Astrocyte (in vitro differentiated cells and primary cell): ENCODE measurements at regions not wholly inside any gene's neighbourhood (a gene's known extent, or its start where the extent isn't known, plus 50 kb on each side); places are given as distances from the start of the nearest gene placed in this dataset.

ENCODE experiments used
- DNase-seq: peaks from one replicate; pipeline ENCODE4 v3.0.0-alpha.2; 2010; ENCODE audit warnings: low read depth
- FAIRE-seq: peaks from 2 replicates; lab custom pipeline; 2011; peaks lifted over from hg19 to GRCh38; lab: Jason Lieb, UNC
- H2AFZ ChIP-seq: 2 replicates; pipeline ENCODE4 v1.6.0; 2012; ENCODE audit warnings: low read depth, low read length, inconsistent platforms
- H3K27ac ChIP-seq: 2 replicates; pipeline ENCODE4 v1.5.1; 2011; ENCODE audit warnings: low read depth, low read length, inconsistent platforms
- H3K27me3 ChIP-seq: 2 replicates; pipeline ENCODE4 v1.6.0; 2011; ENCODE audit warnings: low read length, inconsistent platforms; ENCODE audit not compliant: insufficient read depth
- H3K36me3 ChIP-seq: 2 replicates; pipeline ENCODE4 v1.5.1; 2011; ENCODE audit warnings: low read length, inconsistent platforms; ENCODE audit not compliant: insufficient read depth
- H3K4me1 ChIP-seq: 2 replicates; pipeline ENCODE4 v1.5.1; 2011; ENCODE audit warnings: low read length, inconsistent platforms; ENCODE audit not compliant: insufficient read depth
- H3K4me2 ChIP-seq: 2 replicates; pipeline ENCODE4 v1.6.0; 2012; ENCODE audit warnings: low read length, inconsistent platforms
- H3K4me3 ChIP-seq: 2 replicates; pipeline ENCODE4 v1.5.1; 2011; ENCODE audit warnings: low read depth, mild to moderate bottlenecking, low read length, inconsistent platforms; ENCODE audit not compliant: insufficient read depth
- H3K79me2 ChIP-seq: 2 replicates; pipeline ENCODE4 v1.6.0; 2012; ENCODE audit warnings: mild to moderate bottlenecking, low read length, inconsistent platforms; ENCODE audit not compliant: insufficient read depth
- H3K9ac ChIP-seq: 2 replicates; pipeline ENCODE4 v1.6.0; 2012; ENCODE audit warnings: mild to moderate bottlenecking, low read length, inconsistent platforms
- H3K9me3 ChIP-seq: 2 replicates; pipeline ENCODE4 v1.5.1; 2012; ENCODE audit warnings: low read depth, mild to moderate bottlenecking, low read length, inconsistent platforms; ENCODE audit not compliant: insufficient read depth
- H4K20me1 ChIP-seq: 2 replicates; pipeline ENCODE4 v1.6.0; 2012; ENCODE audit warnings: low read length, inconsistent platforms; ENCODE audit not compliant: insufficient read depth
- H3K27ac Mint-ChIP-seq: one replicate; pipeline ENCODE4 v1.8.0; 2021; ENCODE audit warnings: mild to moderate bottlenecking, mixed read lengths; ENCODE audit not compliant: unreplicated experiment
- H3K27me3 Mint-ChIP-seq: one replicate; pipeline ENCODE4 v1.8.0; 2021; ENCODE audit warnings: low read depth, mixed read lengths; ENCODE audit not compliant: unreplicated experiment
- H3K36me3 Mint-ChIP-seq: one replicate; pipeline ENCODE4 v1.8.0; 2021; ENCODE audit warnings: low read depth, mixed read lengths; ENCODE audit not compliant: unreplicated experiment
- H3K4me1 Mint-ChIP-seq: one replicate; pipeline ENCODE4 v1.8.0; 2021; ENCODE audit warnings: low read depth, mixed read lengths; ENCODE audit not compliant: unreplicated experiment
- H3K4me3 Mint-ChIP-seq: one replicate; pipeline ENCODE4 v1.8.0; 2021; ENCODE audit warnings: mild to moderate bottlenecking, moderate library complexity, mixed read lengths; ENCODE audit not compliant: unreplicated experiment
- H3K9me3 Mint-ChIP-seq: one replicate; pipeline ENCODE4 v1.8.0; 2021; ENCODE audit warnings: mild to moderate bottlenecking, mixed read lengths; ENCODE audit not compliant: unreplicated experiment
- EZH2 ChIP-seq: IDR thresholded peaks from 2 replicates; pipeline ENCODE4 v1.6.1; 2012; ENCODE audit warnings: mild to moderate bottlenecking, low read length, inconsistent platforms; ENCODE audit not compliant: insufficient read depth
- TF ChIP-seq, protein P1 (sequence below): IDR thresholded peaks from 2 replicates; pipeline ENCODE4 v1.5.1; 2011; ENCODE audit warnings: low read depth, mild to moderate bottlenecking, inconsistent platforms, low read length, moderate library complexity; ENCODE audit not compliant: insufficient read depth

DNA sequence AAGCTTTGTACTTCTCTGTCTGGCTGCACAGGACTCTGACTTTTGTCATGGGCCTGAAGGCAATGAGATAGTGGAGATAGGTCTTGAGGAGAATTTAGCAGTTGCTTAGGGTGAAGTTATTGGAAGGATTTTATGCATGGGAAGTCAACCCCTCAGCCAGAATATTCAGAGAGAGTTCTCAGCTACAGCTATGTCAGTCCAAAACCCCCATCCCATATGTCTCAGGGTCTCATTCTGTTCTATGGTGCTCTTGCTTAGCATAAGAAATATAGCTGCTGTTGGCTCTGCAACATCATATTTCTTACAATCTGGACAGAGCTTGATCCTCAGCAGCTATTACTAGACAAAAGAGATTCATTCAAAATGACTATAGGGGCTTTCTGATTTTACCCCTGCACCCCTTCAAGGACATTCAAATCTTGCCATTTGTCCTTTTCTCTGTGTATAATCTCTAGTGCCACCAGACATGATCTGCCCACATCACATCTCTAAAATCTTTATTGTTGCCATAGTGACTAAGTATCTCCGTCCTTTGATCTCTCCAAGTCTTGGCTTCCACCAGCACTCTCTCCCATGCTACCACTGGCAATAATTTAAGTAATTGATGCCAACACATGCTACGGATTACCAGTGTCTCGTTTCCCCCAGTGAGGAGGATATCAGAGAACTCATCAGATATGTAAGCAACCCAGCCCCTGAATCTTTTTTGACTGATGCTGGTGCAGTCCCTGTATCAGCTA is 327.1 kb upstream of the ISX start:
- no peak overlapping the region for H2AFZ ChIP-seq
- H3K36me3 Mint-ChIP-seq = no peaks in the 10 kb centered on the region
- peaks cover 7% of the 10 kb centered on the region for H3K9me3 Mint-ChIP-seq
- no peak overlapping the region for H3K4me2 ChIP-seq
- no peak overlapping the region for H3K9ac ChIP-seq
- H4K20me1 ChIP-seq = no peaks in the 10 kb centered on the region
- DNase-seq (no peak), FAIRE-seq (no peak)
- no peaks in the 10 kb centered on the region for H3K4me1 ChIP-seq
- H3K27ac Mint-ChIP-seq = no peak overlapping the region
- H3K27ac ChIP-seq = no peak overlapping the region
- H3K4me1 Mint-ChIP-seq = no peaks in the 10 kb centered on the region
- H3K4me3 Mint-ChIP-seq = no peak overlapping the region
- no peak for TF ChIP-seq EZH2
- TF ChIP-seq, protein P1, sequence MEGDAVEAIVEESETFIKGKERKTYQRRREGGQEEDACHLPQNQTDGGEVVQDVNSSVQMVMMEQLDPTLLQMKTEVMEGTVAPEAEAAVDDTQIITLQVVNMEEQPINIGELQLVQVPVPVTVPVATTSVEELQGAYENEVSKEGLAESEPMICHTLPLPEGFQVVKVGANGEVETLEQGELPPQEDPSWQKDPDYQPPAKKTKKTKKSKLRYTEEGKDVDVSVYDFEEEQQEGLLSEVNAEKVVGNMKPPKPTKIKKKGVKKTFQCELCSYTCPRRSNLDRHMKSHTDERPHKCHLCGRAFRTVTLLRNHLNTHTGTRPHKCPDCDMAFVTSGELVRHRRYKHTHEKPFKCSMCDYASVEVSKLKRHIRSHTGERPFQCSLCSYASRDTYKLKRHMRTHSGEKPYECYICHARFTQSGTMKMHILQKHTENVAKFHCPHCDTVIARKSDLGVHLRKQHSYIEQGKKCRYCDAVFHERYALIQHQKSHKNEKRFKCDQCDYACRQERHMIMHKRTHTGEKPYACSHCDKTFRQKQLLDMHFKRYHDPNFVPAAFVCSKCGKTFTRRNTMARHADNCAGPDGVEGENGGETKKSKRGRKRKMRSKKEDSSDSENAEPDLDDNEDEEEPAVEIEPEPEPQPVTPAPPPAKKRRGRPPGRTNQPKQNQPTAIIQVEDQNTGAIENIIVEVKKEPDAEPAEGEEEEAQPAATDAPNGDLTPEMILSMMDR = no peak
- H3K27me3 ChIP-seq = no peaks in the 10 kb centered on the region
- H3K79me2 ChIP-seq = no peaks in the 10 kb centered on the region
- no peaks in the 10 kb centered on the region for H3K36me3 ChIP-seq
- H3K4me3 ChIP-seq = no peak overlapping the region
- no peaks in the 10 kb centered on the region for H3K9me3 ChIP-seq
- H3K27me3 Mint-ChIP-seq = no peaks in the 10 kb centered on the region

DNA sequence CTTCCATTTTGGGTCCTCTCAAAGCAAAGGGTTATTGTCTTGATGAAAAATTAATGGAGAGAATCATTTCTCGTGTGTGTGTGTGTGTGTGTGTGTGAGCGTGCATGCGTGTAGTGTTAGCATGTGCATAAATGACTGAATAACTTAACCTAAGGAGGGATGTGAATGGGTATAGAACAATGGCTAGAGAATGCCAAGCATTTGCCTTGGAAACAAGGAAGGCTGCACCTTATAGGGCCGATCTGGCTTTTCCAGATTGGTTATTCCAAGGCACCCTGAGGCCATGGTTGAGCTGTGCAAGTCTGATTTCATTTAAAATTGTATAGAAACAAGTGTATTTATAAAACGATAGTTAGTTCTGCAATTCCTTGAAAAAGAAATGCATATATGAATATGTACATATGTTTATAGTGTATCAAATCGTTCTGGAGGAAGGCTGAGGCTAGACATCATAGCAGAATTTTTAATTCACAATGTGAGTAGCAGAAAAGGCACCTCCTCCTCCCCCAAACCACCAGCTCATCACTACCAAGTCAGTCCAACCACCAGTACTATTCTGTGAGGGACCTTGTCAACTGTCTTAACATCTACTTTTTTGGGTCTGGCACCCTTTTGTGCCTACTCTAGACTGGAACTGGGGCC is 322.7 kb upstream of the ISX start:
- Mint-ChIP-seq H3K36me3 (no peaks in the 10 kb centered on the region), H3K4me3 (no peak overlapping the region), H3K4me1 (no peaks in the 10 kb centered on the region), H3K27me3 (no peaks in the 10 kb centered on the region), H3K9me3 (peaks cover 3% of the 10 kb centered on the region), H3K27ac (no peak overlapping the region)
- FAIRE-seq = no peak
- Histone ChIP-seq H3K79me2 (no peaks in the 10 kb centered on the region), H3K4me1 (no peaks in the 10 kb centered on the region), H3K4me2 (no peak overlapping the region), H2AFZ (no peak overlapping the region), H4K20me1 (no peaks in the 10 kb centered on the region), H3K36me3 (no peaks in the 10 kb centered on the region), H3K4me3 (no peak overlapping the region), H3K27me3 (no peaks in the 10 kb centered on the region), H3K27ac (no peak overlapping the region), H3K9ac (no peak overlapping the region), H3K9me3 (no peaks in the 10 kb centered on the region)
- no peak for TF ChIP-seq EZH2
- TF ChIP-seq, protein P1 = no peak
- no peak for DNase-seq
